SK-N-MC (cell line): ENCODE measurements at regions not wholly inside any gene's neighbourhood (a gene's known extent, or its start where the extent isn't known, plus 50 kb on each side); places are given as distances from the start of the nearest gene placed in this dataset.

Experiments used
- EZH2 ChIP-seq: fragments of 200-600 bp; sonication (generic); IDR thresholded peaks from one replicate; pipeline ENCODE4 v1.6.1; 2017; ENCODE audit warnings: antibody characterized with exemption
- FOXP2 ChIP-seq: optimal IDR thresholded peaks from 2 replicates; pipeline ENCODE3; 2011; ENCODE audit warnings: mild to moderate bottlenecking, moderate library complexity; ENCODE audit not compliant: insufficient read depth; ENCODE audit errors: extremely low read length, control extremely low read depth
- POLR2AphosphoS5 ChIP-seq: IDR thresholded peaks from 2 replicates; pipeline ENCODE4 v1.6.1; 2012; ENCODE audit warnings: mild to moderate bottlenecking, low read depth, low read length, borderline replicate concordance

DNA sequence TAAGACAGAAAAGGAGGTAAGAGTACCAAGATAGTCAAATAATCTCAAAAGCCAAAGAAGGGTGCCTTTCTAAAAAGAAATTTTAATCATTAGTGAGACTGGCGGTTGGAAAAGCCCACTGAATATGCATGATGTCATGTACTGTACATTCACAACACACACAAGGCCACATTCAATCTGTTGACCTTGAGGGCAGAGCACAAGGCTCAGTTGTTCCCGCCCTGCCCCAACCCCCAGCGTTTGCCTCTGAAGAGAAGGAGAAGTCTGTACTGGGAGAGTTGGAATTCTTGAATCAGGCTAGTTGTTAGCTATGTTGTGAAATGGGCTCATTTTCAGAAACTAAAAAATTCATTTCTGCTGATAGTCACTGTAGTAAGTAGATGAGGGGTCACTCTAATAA, 50.2 kb upstream of the NID2 start:
- TF ChIP-seq EZH2 (no peak), POLR2AphosphoS5 (no peak), FOXP2 (no peak)
